Stimulated activated naive B cell treated with anti-CD40 and anti-IgM and Interleukin-4, amounts not matched to agents 10 μg/mL and 1 μg/mL and 100 μg/mL, for 72 hours (primary cell): ENCODE measurements at regions not wholly inside any gene's neighbourhood (a gene's known extent, or its start where the extent isn't known, plus 50 kb on each side); places are given as distances from the start of the nearest gene placed in this dataset.

Experiments used
- ATAC-seq, 2 donors: fragments of 150-1000 bp; cut with Tn5 transposase; replicated peaks; 2 replicates each; pipeline ENCODE4 v1.10.0; 2021; ENCODE audit warnings: moderate library complexity in 1 of 2
- DNase-seq: peaks from one replicate; pipeline ENCODE4 v3.0.0; 2021
- H3K27ac Mint-ChIP-seq: one replicate; pipeline ENCODE4 v1.8.0; 2022; ENCODE audit warnings: mild to moderate bottlenecking, mixed read lengths
- H3K27me3 Mint-ChIP-seq, 2 donors: one replicate each; pipeline ENCODE4 v1.8.0; 2022; ENCODE audit warnings: mixed read lengths in 2 of 2
- H3K36me3 Mint-ChIP-seq, 2 donors: one replicate each; pipeline ENCODE4 v1.8.0; 2022; ENCODE audit warnings: mixed read lengths in 2 of 2, mild to moderate bottlenecking in 1 of 2
- H3K4me1 Mint-ChIP-seq, 2 donors: one replicate each; pipeline ENCODE4 v1.8.0; 2022; ENCODE audit warnings: mixed read lengths in 2 of 2, mild to moderate bottlenecking in 1 of 2
- H3K4me3 Mint-ChIP-seq, 2 donors: one replicate each; pipeline ENCODE4 v1.8.0; 2022; ENCODE audit warnings: mild to moderate bottlenecking in 2 of 2, mixed read lengths in 2 of 2, moderate library complexity in 1 of 2
- H3K9me3 Mint-ChIP-seq, 2 donors: one replicate each; pipeline ENCODE4 v1.8.0; 2022; ENCODE audit warnings: mixed read lengths in 2 of 2, mild to moderate bottlenecking in 1 of 2

DNA sequence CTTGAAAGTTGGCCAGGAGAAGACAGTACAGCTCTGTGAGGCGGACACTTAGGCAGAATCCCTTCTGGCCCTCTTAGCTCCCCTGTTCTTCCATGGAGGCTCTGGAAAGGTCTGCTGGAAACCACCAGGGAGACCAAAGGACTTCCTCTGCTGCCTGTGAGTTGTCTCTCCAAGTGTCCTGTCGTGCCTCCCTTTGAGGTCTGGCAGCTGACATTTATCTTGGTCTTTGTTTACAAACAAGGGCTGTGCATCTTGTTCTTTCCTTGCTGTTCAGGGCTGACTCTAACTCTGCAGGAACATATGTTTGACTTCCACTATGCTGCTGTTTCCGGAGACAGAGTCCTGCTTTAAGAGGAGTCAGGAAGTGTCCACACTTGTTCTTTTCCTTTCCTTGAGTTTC, 159.9 kb upstream of the FRMD6 start:
- H3K4me1 Mint-ChIP-seq, result no peaks in the 10 kb centered on the region
- no peaks in the 10 kb centered on the region for H3K36me3 Mint-ChIP-seq
- H3K9me3 Mint-ChIP-seq, result peaks cover 2 to 3% of the 10 kb centered on the region in 2 donors
- peaks cover 18 to 23% of the 10 kb centered on the region in 2 donors for H3K27me3 Mint-ChIP-seq
- H3K27ac Mint-ChIP-seq, result no peak overlapping the region
- no peak for DNase-seq
- no peak for ATAC-seq
- H3K4me3 Mint-ChIP-seq, result no peak overlapping the region

DNA sequence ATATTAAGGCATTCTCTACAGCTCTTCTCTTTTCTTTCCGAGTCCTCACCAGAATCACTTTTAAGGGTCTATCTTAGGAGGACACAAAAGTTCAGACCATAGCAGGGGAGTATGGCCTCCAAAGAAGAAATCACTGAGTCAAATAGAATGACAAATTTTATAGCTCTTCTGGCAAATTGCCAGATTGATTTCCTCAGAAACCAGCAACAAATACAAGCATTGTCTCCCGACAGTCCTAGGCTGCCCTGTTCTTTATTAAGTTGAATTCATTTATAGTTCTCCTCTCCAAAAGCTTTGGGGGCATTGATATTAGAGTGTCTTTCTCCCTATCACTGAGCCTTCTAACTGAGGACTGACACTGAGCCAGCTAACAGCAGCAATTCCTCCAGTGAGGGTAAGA, 156.4 kb upstream of the FRMD6 start:
- no peaks in the 10 kb centered on the region for H3K4me1 Mint-ChIP-seq
- DNase-seq, result no peak

DNA sequence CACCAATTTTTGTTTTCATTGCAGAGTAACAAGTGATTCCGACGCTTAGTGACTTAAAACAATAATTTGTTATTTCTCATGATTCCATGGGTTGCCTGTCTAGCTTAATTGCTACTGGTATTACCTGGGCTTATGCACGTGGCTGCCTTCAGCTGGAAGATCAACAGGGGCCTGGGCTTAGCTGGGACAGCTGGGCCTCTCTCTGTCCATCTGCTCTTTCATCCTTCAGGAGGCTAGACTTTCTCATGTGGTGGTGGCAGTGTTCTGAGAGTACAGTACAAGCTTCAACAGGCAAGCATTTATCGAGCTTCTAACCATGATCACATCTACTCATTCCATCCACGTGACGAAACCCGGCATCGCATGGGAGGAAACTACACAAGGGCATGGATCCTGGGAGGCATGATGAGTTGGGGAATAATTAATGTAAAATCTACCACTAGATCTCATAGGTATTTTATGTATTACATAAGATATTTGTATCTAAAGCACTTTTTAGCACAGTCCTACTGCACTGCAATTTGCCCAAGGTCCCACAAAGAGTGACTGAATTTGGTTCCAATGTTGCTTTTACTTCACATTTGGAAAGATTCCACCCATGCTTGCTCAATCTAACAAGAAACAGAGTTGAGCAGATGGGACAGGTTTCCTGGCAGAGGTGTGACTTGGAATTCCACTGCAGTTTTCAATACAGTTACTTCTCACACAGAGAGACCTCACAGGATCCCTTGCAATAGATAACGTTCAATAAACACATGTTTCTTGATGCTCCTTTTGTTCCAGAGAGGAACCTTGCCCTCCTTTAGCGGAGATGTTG, 153.1 kb upstream of the FRMD6 start:
- DNase-seq (no peak), ATAC-seq (no peak)
- H3K4me3 Mint-ChIP-seq, result no peak overlapping the region
- peaks cover 7 to 17% of the 10 kb centered on the region in 2 donors for H3K27me3 Mint-ChIP-seq
- no peaks in the 10 kb centered on the region for H3K4me1 Mint-ChIP-seq
- peaks cover 11 to 15% of the 10 kb centered on the region in 2 donors for H3K9me3 Mint-ChIP-seq
- no peak overlapping the region for H3K27ac Mint-ChIP-seq
- no peaks in the 10 kb centered on the region for H3K36me3 Mint-ChIP-seq

More for the DNA sequence above, 156.4 kb upstream of the FRMD6 start:
- H3K9me3 Mint-ChIP-seq, result peaks cover 4 to 8% of the 10 kb centered on the region in 2 donors
- H3K36me3 Mint-ChIP-seq, result no peaks in the 10 kb centered on the region
- no peak for ATAC-seq
- no peak overlapping the region for H3K27ac Mint-ChIP-seq
- peaks cover 12% of the 10 kb centered on the region in 2 donors for H3K27me3 Mint-ChIP-seq
- no peak overlapping the region for H3K4me3 Mint-ChIP-seq

DNA sequence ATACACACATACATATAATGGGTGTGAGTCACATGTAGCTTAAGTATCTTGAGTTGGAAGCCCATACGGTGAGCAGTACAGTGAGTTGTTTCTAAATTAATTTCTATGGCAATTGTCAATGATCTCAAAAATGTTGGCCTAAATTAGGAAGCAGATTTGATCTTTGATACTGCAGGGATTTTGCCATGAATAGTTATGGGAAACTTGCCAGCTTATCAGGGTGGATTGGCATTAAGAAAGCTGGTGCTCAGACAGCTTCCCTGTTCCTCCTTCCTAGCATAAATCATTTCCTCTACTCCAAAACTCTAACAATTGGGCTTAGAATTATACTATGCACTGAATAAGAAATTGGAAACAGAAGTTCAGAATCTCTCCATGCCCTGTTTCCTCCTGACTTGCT, 150.9 kb upstream of the FRMD6 start:
- no peaks in the 10 kb centered on the region for H3K4me1 Mint-ChIP-seq
- ATAC-seq (no peak), DNase-seq (no peak)

DNA sequence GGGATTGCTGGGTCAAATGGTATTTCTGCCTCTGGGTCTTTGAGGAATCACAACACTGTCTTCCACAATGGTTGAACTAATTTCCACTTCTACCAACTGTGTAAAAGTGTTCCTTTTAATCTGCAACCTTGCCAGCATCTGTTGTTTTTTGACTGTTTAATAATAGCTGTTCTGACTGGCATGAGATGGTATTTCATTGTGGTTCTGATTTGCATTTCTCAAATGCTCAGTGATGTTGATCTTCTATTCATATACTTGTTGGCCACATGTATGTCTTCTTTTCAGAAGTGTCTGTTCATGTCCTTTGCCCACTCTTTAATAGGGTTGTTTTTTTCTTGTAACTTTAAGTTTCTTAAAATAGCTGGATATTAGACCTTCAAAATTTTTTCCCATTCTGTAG, 150.0 kb upstream of the FRMD6 start:
- Mint-ChIP-seq H3K36me3 (no peaks in the 10 kb centered on the region), H3K4me1 (no peaks in the 10 kb centered on the region), H3K27ac (no peak overlapping the region), H3K27me3 (peaks cover 7 to 29% of the 10 kb centered on the region in 2 donors), H3K9me3 (peaks cover 9 to 14% of the 10 kb centered on the region in 2 donors), H3K4me3 (no peak overlapping the region)
- ATAC-seq, result no peak
- no peak for DNase-seq

More for the DNA sequence above, 150.9 kb upstream of the FRMD6 start:
- peaks cover 11 to 15% of the 10 kb centered on the region in 2 donors for H3K9me3 Mint-ChIP-seq
- no peak overlapping the region for H3K4me3 Mint-ChIP-seq
- H3K27me3 Mint-ChIP-seq, result peaks cover 2 to 24% of the 10 kb centered on the region in 2 donors
- H3K27ac Mint-ChIP-seq, result no peak overlapping the region
- no peaks in the 10 kb centered on the region for H3K36me3 Mint-ChIP-seq

DNA sequence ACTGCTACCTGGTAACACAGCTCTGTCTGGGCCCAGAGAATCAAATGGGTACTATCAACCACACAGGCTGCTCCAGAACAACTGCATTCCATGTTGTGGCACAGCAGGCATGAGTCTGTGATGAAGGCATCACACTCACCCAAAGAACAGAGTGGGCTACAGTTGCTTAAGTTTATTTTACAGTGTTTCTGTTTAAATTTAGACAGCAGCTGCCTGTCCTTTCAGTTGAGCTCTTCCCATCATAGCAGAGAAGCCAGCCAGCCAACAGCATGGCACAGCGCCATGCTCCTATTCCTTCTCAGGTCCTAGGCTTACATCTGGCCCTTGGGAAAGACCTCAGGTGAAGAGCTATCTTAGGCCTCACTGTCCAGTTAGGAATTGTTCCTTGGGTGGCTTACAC, 147.0 kb upstream of the FRMD6 start:
- Mint-ChIP-seq H3K27me3 (peaks cover 17 to 42% of the 10 kb centered on the region in 2 donors), H3K4me1 (no peaks in the 10 kb centered on the region), H3K36me3 (no peaks in the 10 kb centered on the region), H3K9me3 (peaks cover 6 to 9% of the 10 kb centered on the region in 2 donors), H3K4me3 (no peak overlapping the region), H3K27ac (no peak overlapping the region)
- DNase-seq, result no peak
- no peak for ATAC-seq

DNA sequence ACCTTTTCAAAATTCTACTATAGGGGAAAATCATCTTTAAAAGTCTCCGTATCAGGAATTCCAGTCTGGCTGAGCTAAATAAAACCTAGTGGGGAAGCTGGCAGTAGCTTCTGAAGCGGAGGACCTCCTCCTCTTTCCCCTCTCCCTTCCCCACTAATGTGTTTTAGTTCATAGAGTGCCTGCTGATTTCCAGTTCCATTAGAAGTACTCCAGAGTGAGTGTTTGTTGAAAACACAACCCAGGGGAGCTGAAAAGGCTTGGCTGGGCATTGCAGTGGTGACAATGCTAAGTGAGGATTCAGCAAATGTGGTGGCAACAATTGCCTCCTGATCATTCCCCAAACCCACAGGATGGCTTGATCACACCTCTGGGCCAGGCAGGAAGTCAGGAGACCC, 144.2 kb upstream of the FRMD6 start:
- Mint-ChIP-seq H3K4me1 (no peaks in the 10 kb centered on the region), H3K36me3 (no peaks in the 10 kb centered on the region), H3K27ac (no peak overlapping the region), H3K4me3 (no peak overlapping the region), H3K9me3 (peaks cover 2 to 4% of the 10 kb centered on the region in 2 donors), H3K27me3 (peaks cover 21 to 40% of the 10 kb centered on the region in 2 donors)
- no peak for ATAC-seq
- DNase-seq, result no peak

DNA sequence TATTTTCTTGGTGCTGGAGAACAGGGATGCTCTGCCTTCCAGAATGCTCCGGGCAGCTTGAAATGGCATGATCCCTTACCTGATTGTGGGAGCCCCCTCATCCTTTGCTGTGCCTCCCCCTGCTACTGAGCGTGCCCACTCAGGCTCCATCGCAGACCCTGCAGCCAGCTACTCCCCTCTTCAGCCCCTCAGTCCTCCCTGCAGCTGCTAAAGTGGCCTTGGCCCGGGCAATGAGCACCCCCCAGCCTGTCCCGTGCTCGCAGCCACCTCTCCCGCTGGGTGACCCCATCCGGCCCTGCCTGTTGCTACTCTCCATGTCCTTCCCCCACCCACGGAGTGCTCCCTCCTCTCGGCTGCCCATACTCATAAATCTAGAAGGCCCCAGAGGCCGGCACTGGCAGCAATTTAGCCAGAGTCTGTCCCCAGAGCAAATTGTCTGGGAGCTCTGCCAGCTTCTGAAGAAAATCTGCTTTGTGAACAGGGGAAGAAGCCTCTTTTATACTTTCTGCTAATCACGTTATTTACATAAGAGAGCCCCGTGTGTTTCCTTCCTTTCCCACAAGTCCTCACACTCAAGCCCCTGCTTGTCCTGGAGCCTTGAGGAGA, 143.7 kb upstream of the FRMD6 start:
- peaks cover 0 to 1% of the 10 kb centered on the region in 2 donors for H3K9me3 Mint-ChIP-seq
- ATAC-seq (no peak), DNase-seq (no peak)
- H3K27ac Mint-ChIP-seq, result no peak overlapping the region
- no peaks in the 10 kb centered on the region for H3K36me3 Mint-ChIP-seq
- no peaks in the 10 kb centered on the region for H3K4me1 Mint-ChIP-seq
- no peak overlapping the region for H3K4me3 Mint-ChIP-seq
- peaks cover 21 to 37% of the 10 kb centered on the region in 2 donors for H3K27me3 Mint-ChIP-seq

DNA sequence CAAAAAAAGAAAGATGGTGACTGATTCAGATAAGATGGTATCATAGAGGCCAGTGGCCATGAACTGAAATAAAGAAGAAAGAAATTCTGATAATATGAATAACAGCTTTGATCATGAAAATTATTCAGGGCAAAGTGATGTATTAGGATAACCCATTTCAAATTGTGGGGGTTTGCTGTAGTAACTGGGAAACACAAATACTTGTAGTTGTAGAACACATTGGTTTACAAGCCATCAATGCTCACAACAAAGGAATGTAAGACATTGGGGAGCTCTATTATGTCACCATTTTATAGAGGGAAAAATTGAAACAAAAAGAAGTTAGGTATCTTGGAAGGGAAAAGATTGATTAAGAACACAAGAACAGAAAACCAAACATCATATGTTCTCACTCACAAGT, 140.4 kb upstream of the FRMD6 start:
- Mint-ChIP-seq H3K9me3 (no peaks in the 10 kb centered on the region), H3K36me3 (no peaks in the 10 kb centered on the region), H3K27me3 (peaks cover 19 to 21% of the 10 kb centered on the region in 2 donors), H3K4me3 (no peak overlapping the region), H3K27ac (no peak overlapping the region), H3K4me1 (no peaks in the 10 kb centered on the region)
- no peak for DNase-seq
- no peak for ATAC-seq

DNA sequence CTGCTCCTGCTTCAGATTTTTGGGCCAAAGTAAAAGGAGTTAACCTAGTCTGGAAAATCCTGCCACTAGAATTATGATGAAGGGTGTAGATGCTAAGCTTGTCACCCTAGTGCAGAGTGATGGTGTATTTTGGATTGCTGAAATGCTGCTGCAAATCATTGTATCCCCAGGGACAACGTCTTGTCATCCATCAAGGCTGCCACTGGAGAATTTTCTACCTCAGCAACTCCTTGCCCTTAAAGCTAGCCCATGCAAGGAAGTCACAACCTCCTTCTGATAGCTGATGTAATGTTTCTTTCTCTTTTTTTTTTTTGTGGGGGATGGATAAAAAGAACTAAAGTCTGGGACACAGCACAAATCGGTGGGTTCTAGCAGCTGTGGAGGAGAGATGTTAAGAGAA, 139.4 kb upstream of the FRMD6 start:
- Mint-ChIP-seq H3K36me3 (no peaks in the 10 kb centered on the region), H3K9me3 (no peaks in the 10 kb centered on the region), H3K4me3 (no peak overlapping the region), H3K27me3 (peaks cover 18 to 21% of the 10 kb centered on the region in 2 donors), H3K4me1 (no peaks in the 10 kb centered on the region), H3K27ac (no peak overlapping the region)
- ATAC-seq (no peak), DNase-seq (no peak)

DNA sequence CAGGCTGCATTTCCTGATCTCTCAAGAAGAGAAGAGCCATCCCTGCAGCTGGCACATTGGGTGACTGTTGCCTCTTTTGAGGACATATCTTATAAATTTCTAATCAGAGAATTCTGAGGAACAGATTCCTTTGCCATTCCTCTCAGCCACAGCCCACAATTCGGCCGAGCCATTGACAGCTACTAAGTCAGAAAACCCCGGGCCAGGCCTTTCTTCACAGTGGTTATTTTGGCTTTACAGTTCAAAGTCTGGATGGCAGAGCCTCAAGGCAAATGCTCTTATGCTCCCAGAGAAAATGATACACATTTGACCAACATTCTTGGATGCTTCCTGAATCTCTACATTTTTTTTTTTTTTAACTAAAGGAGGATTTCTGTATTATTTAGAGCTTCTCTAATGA, 138.4 kb upstream of the FRMD6 start:
- Mint-ChIP-seq H3K4me3 (no peak overlapping the region), H3K9me3 (no peaks in the 10 kb centered on the region), H3K27ac (no peak overlapping the region), H3K36me3 (no peaks in the 10 kb centered on the region), H3K4me1 (no peaks in the 10 kb centered on the region), H3K27me3 (peaks cover 13 to 21% of the 10 kb centered on the region in 2 donors)
- no peak for DNase-seq
- no peak for ATAC-seq

DNA sequence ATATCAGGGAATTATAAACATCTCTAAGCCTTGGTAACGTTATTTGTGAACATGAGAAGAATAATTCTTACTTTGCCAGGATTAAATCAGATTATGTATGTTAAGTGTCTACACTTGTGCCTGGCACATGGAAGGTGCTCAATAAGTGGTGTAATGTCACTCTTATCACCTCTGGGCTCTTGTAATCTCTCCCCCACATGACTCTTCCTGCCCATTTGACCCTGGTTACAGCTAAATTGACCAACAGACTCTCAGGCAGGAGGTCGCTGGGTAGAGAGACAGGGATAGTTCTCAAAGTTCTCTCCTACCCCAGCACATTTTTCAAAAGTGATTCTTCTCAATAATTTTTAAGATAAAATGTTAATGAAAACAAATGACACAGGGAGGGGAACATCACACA, 137.8 kb upstream of the FRMD6 start:
- Mint-ChIP-seq H3K9me3 (no peaks in the 10 kb centered on the region), H3K4me3 (no peak overlapping the region), H3K36me3 (no peaks in the 10 kb centered on the region), H3K27ac (no peak overlapping the region), H3K27me3 (peaks cover 6 to 15% of the 10 kb centered on the region in 2 donors), H3K4me1 (no peaks in the 10 kb centered on the region)
- no peak for ATAC-seq
- no peak for DNase-seq

DNA sequence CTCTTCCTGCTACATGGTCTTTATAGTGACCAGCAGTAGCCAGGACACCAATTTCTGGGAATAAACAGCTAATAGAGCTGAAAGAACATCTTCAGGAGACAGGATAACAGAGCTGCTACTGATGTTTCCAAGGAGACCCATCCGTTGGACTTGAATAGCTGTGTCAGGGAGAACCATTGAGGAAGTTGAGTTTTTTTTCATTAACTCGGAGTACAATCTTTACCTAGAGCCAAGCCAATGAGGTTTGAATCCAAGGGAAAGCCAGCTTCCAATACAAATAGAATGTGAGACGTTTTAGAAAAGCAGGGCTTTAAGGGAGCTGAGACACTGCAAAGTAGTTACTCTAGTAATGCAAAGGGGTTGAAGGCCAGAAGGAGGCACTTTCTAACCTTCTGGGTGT, 136.1 kb upstream of the FRMD6 start:
- DNase-seq, result no peak
- peaks cover 5 to 19% of the 10 kb centered on the region in 2 donors for H3K27me3 Mint-ChIP-seq

DNA sequence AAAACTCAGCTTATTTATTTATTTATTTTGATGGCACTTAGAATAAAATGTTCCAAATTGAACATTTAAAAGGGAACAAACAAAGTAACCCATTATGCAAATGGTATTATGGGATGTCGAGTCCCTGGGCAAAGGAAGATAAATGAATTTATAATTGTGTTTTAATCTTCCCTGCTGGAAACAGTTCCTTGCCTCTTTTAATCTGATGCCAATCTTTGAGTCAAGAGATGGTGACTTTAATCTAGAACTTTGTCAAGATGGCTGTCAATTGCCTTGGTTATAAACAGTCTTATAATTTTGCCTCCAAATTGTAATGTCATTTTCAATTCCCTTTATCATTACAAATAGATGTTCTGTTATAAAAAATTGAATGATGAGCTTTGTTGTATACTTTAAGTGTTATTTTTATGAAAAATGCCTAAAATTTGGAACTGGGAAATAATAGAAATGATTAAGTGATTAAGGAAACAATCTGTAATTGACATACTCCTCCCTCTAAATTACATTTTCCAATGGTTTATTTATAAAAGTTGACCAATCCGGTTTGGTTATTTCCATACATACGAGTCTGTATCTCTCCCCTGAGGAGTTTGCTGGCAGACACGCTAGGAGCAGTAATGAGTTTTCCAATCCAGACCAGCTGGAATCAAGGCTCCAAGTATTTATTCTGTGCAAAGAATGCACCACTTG, 134.9 kb upstream of the FRMD6 start:
- no peak overlapping the region for H3K27ac Mint-ChIP-seq
- no peak overlapping the region for H3K4me3 Mint-ChIP-seq
- no peak for ATAC-seq
- no peaks in the 10 kb centered on the region for H3K9me3 Mint-ChIP-seq
- DNase-seq, result no peak
- no peaks in the 10 kb centered on the region for H3K36me3 Mint-ChIP-seq
- no peaks in the 10 kb centered on the region for H3K4me1 Mint-ChIP-seq
- H3K27me3 Mint-ChIP-seq, result peaks cover 5 to 15% of the 10 kb centered on the region in 2 donors

More for the DNA sequence above, 136.1 kb upstream of the FRMD6 start:
- H3K27ac Mint-ChIP-seq, result no peak overlapping the region
- H3K9me3 Mint-ChIP-seq, result no peaks in the 10 kb centered on the region
- ATAC-seq, result no peak
- H3K36me3 Mint-ChIP-seq, result no peaks in the 10 kb centered on the region
- no peaks in the 10 kb centered on the region for H3K4me1 Mint-ChIP-seq
- H3K4me3 Mint-ChIP-seq, result no peak overlapping the region

DNA sequence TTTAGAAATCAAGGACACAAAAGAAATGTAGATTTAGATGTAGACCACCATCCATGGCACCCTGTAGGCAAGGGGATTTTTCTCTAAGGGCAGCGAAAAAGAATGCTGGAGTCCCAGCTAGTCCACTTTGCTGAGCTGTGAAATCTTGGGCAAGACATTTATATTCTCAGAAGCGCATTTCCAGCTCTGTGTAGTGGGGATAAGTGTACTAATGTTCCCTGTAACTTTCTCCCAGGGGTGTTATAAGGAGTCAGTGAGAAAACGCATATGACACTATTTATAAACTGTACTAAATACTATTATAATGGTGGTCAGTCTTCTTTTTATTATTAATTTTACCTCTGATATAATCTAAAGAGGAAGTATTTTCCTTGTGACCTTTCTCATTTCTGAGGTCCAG, 133.4 kb upstream of the FRMD6 start:
- Mint-ChIP-seq H3K27ac (no peak overlapping the region), H3K4me1 (no peaks in the 10 kb centered on the region), H3K4me3 (no peak overlapping the region), H3K9me3 (no peaks in the 10 kb centered on the region), H3K36me3 (no peaks in the 10 kb centered on the region), H3K27me3 (peaks cover 0 to 15% of the 10 kb centered on the region in 2 donors)
- ATAC-seq (no peak), DNase-seq (no peak)
